ENCODE measurements at regions not wholly inside any gene's neighbourhood (a gene's known extent, or its start where the extent isn't known, plus 50 kb on each side); places are given as distances from the start of the nearest gene placed in this dataset.

DNA sequence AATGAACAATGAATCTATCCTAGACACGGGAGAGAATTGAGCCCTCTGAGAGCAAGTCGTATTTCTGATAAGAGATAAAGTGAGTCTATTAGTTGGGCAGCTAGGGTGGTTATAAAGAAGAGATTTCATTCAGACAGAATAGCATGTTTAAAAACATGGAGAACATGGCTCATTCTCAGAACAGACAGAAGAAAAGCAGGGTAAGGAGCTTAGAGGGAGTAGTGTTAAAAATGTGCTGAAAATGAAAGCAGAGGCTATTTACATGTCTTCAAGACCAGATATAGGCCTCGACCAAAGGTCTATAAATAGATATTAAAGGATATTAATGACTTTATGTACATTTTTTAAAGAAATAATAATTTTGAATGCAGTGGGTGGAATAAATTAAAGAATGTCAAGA is 149.5 kb downstream of the SLITRK1 start:
- TF ChIP-seq, protein P1, sequence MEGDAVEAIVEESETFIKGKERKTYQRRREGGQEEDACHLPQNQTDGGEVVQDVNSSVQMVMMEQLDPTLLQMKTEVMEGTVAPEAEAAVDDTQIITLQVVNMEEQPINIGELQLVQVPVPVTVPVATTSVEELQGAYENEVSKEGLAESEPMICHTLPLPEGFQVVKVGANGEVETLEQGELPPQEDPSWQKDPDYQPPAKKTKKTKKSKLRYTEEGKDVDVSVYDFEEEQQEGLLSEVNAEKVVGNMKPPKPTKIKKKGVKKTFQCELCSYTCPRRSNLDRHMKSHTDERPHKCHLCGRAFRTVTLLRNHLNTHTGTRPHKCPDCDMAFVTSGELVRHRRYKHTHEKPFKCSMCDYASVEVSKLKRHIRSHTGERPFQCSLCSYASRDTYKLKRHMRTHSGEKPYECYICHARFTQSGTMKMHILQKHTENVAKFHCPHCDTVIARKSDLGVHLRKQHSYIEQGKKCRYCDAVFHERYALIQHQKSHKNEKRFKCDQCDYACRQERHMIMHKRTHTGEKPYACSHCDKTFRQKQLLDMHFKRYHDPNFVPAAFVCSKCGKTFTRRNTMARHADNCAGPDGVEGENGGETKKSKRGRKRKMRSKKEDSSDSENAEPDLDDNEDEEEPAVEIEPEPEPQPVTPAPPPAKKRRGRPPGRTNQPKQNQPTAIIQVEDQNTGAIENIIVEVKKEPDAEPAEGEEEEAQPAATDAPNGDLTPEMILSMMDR (conservative IDR thresholded peaks at IDR 0.05) = no peak
- no peak for TF ChIP-seq ZFX (IDR thresholded peaks at IDR 0.05)
